HepG2 (cell line): ENCODE measurements at regions not wholly inside any gene's neighbourhood (a gene's known extent, or its start where the extent isn't known, plus 50 kb on each side); places are given as distances from the start of the nearest gene placed in this dataset.

Experiments
- ATAC-seq: fragments of 200-7000 bp; cut with Tn5 transposase; 3 replicates; pipeline ENCODE4 v1.9.1; 2020; ENCODE audit warnings: mild to moderate bottlenecking, moderate library complexity
- BruUV-seq: library from RNA; stranded (reverse); fragments of 400-500 nt; replicated peaks from 2 replicates; lab custom pipeline; 2021; lab: Mats Ljungman, UMichigan
- CTCF ChIA-PET: fragments of 300-600 bp; formaldehyde crosslinking; extraction: SDS; loops from one replicate; lab custom pipeline; 2021; ENCODE audit warnings: low total read pairs, inconsistent platforms, low intra/inter-chr PET ratio; lab: Yijun Ruan, JAX
- POLR2A ChIA-PET: fragments of 350-600 bp; sonication (Branson Sonifier 250); formaldehyde crosslinking; loops from one replicate; lab custom pipeline; 2020; ENCODE audit warnings: antibody characterized with exemption, inconsistent platforms; lab: Yijun Ruan, JAX
- DNase-seq: peaks from one replicate; pipeline ENCODE4 v3.0.0-alpha.2; 2015; ENCODE audit warnings: low spot score
- FAIRE-seq: peaks from 3 replicates; lab custom pipeline; 2011; peaks lifted over from hg19 to GRCh38; lab: Jason Lieb, UNC
- H2AFZ ChIP-seq: one replicate; pipeline ENCODE4 v1.6.1; 2011; ENCODE audit warnings: low read length, inconsistent platforms
- H3K27ac ChIP-seq: fragments of 300-600 bp; 3 replicates; pipeline ENCODE4 v1.8.0; 2011; ENCODE audit warnings: mixed run types, mild to moderate bottlenecking, mixed read lengths, low read length, inconsistent platforms; ENCODE audit not compliant: insufficient read depth; ENCODE audit errors: extremely low read length
- H3K27me3 ChIP-seq, 2 experiments: fragments of 200-600 bp in 1 of 2; 2 replicates in 1 of 2; 3 replicates in 1 of 2; pipeline versions ENCODE4 v1.6.0 to v1.8.0; 2011; ENCODE audit warnings: low read length in 2 of 2, mild to moderate bottlenecking in 2 of 2, moderate library complexity in 2 of 2, inconsistent platforms in 1 of 2; ENCODE audit not compliant: insufficient read depth in 2 of 2, control insufficient read depth in 1 of 2
- H3K36me3 ChIP-seq, 2 experiments: fragments of 200-600 bp in 1 of 2; replicated peaks in 1 of 2; 2 replicates in 1 of 2; 3 replicates in 1 of 2; pipeline versions ENCODE4 v1.5.1 to v1.8.0; 2011; ENCODE audit warnings: low read length in 2 of 2, inconsistent platforms in 1 of 2; ENCODE audit not compliant: insufficient read depth in 2 of 2, control insufficient read depth in 1 of 2
- H3K4me1 ChIP-seq: 2 replicates; pipeline ENCODE4 v1.5.1; 2012; ENCODE audit warnings: low read length, inconsistent platforms; ENCODE audit not compliant: insufficient read depth
- H3K4me2 ChIP-seq: 2 replicates; pipeline ENCODE4 v1.6.0; 2011; ENCODE audit warnings: low read depth, low read length, inconsistent platforms
- H3K4me3 ChIP-seq, 3 experiments: fragments of 200-600 bp in 1 of 3; sonication (generic), shearing (Covaris generic) in 1 of 3; replicated peaks in 1 of 3; 2 replicates each; pipeline ENCODE4 v1.5.1; 2011 to 2016; ENCODE audit warnings: low read length in 3 of 3, inconsistent platforms in 2 of 3, low read depth in 2 of 3, mild to moderate bottlenecking in 2 of 3, control low read depth in 1 of 3, mixed read lengths in 1 of 3; ENCODE audit not compliant: insufficient read depth in 1 of 3
- H3K79me2 ChIP-seq: one replicate; pipeline ENCODE4 v1.6.1; 2011; ENCODE audit warnings: low read length, inconsistent platforms; ENCODE audit not compliant: insufficient read depth
- H3K9ac ChIP-seq: 2 replicates; pipeline ENCODE4 v1.6.0; 2011; ENCODE audit warnings: mild to moderate bottlenecking, low read depth, low read length, inconsistent platforms; ENCODE audit not compliant: insufficient read depth
- H3K9me3 ChIP-seq: 2 replicates; pipeline ENCODE4 v1.5.1; 2012; ENCODE audit warnings: mild to moderate bottlenecking, low read length
- H4K20me1 ChIP-seq: 2 replicates; pipeline ENCODE4 v1.6.0; 2011; ENCODE audit warnings: inconsistent platforms, mild to moderate bottlenecking, low read length, moderate library complexity; ENCODE audit not compliant: insufficient read depth
- AHR ChIP-seq: IDR thresholded peaks from 2 replicates; pipeline ENCODE4 v1.6.1; 2018; ENCODE audit warnings: missing genetic modification reagents, missing compliant biosample characterization
- CEBPZ ChIP-seq: IDR thresholded peaks from 2 replicates; pipeline ENCODE4 v1.6.1; 2012; ENCODE audit warnings: low read length, improper control_type of control experiment
- KLF13 ChIP-seq: sonication (generic); formaldehyde crosslinking; IDR thresholded peaks from 2 replicates; pipeline ENCODE4 v1.4.0; 2020; ENCODE audit warnings: mild to moderate bottlenecking, missing genetic modification reagents
- NFIC ChIP-seq: IDR thresholded peaks from 2 replicates; pipeline ENCODE4 v1.6.1; 2012; ENCODE audit warnings: mild to moderate bottlenecking, low read length, inconsistent platforms
- RARG ChIP-seq: sonication (generic); formaldehyde crosslinking; IDR thresholded peaks from 2 replicates; pipeline ENCODE4 v1.4.0; 2020; ENCODE audit warnings: low read depth, mild to moderate bottlenecking, missing genetic modification reagents
- YEATS2 ChIP-seq: sonication (generic); formaldehyde crosslinking; IDR thresholded peaks from 2 replicates; pipeline ENCODE4 v1.4.0; 2020; ENCODE audit warnings: missing genetic modification reagents, borderline replicate concordance
- ZFYVE20 ChIP-seq: sonication (generic); formaldehyde crosslinking; IDR thresholded peaks from 2 replicates; pipeline ENCODE4 v1.8.0; 2023; ENCODE audit warnings: low read depth, mild to moderate bottlenecking, moderate library complexity, missing genetic modification reagents, borderline replicate concordance
- ZKSCAN1 ChIP-seq: fragments of 150-350 bp; IDR thresholded peaks from 2 replicates; pipeline ENCODE4 v1.6.1; 2014; ENCODE audit warnings: low read length
- ZNF484 ChIP-seq: sonication (generic); formaldehyde crosslinking; IDR thresholded peaks from 2 replicates; pipeline ENCODE4 v1.5.1; 2020; ENCODE audit warnings: mild to moderate bottlenecking, low read depth, missing genetic modification reagents, borderline replicate concordance
- ZSCAN12 ChIP-seq: sonication (generic); formaldehyde crosslinking; IDR thresholded peaks from 2 replicates; pipeline ENCODE4 v1.9.0; 2021; ENCODE audit warnings: mild to moderate bottlenecking, missing genetic modification reagents
- ZSCAN30 ChIP-seq: sonication (generic); formaldehyde crosslinking; IDR thresholded peaks from 2 replicates; pipeline ENCODE4 v1.5.0; 2020; ENCODE audit warnings: mild to moderate bottlenecking, missing genetic modification reagents
- WGBS: methylation state at CpG from one replicate; pipeline ENCODE4 v1.1.6; 2017; ENCODE audit warnings: low lambda C conversion rate; 5-methylcytosine and 5-hydroxymethylcytosine counted together
- in situ Hi-C: cut with HindIII; loops from 2 replicates; pipeline ENCODE4 v1.10.0; 2017; ENCODE audit warnings: low pct_unique_long_range_greater_than_20kb; ENCODE audit not compliant: extremely low pct_ligation_motif_present
- intact Hi-C: fragments of 100-400 bp; cut with micrococcal nuclease; formaldehyde crosslinking; loops from one replicate; pipeline ENCODE4 v1.10.0; 2022; ENCODE audit not compliant: unreplicated experiment

- peaks cover 0 to 12% of the 10 kb centered on the region in 2 experiments; a peak in 2 of 5 replicates for H3K27me3 ChIP-seq
- intact Hi-C loops (no loop called here), in situ Hi-C loops (no loop called here)
- 41% methylated on average over 5 of the region's 5 CpGs for WGBS
- DNase-seq (no peak), ATAC-seq (no peak), FAIRE-seq (no peak)
- no TSS peak for BruUV-seq
- H3K27ac ChIP-seq = no peak overlapping the region
- no peak for TF ChIP-seq CEBPZ
- TF ChIP-seq ZNF484 (CRISPR knock-in tag) = no peak
- no peak for TF ChIP-seq AHR
- TF ChIP-seq NFIC = no peak
- TF ChIP-seq ZKSCAN1 = no peak
- no peak for TF ChIP-seq ZSCAN12 (CRISPR knock-in tag)
- no peak for TF ChIP-seq ZFYVE20 (CRISPR knock-in tag)
- no peak for TF ChIP-seq YEATS2 (CRISPR knock-in tag)
- no peak for TF ChIP-seq ZSCAN30
- TF ChIP-seq RARG (CRISPR knock-in tag) = no peak
- TF ChIP-seq KLF13 (CRISPR knock-in tag) = no peak
- H3K4me1 ChIP-seq = no peaks in the 10 kb centered on the region
- no peak overlapping the region for H3K4me2 ChIP-seq
- H3K9ac ChIP-seq = no peak overlapping the region
- H3K36me3 ChIP-seq = no peaks in the 10 kb centered on the region
- POLR2A ChIA-PET = no interaction called here
- no peaks in the 10 kb centered on the region for H3K9me3 ChIP-seq
- no peaks in the 10 kb centered on the region for H4K20me1 ChIP-seq
- no peak overlapping the region for H2AFZ ChIP-seq
- H3K4me3 ChIP-seq = no peak overlapping the region
- CTCF ChIA-PET = no interaction called here
- no peaks in the 10 kb centered on the region for H3K79me2 ChIP-seq
These were observed 110.7 kb upstream of the VPREB1 start for GRCh38 chr22:22133910-22134309.
